ENCODE measurements at regions not wholly inside any gene's neighbourhood (a gene's known extent, or its start where the extent isn't known, plus 50 kb on each side); places are given as distances from the start of the nearest gene placed in this dataset.

- TF ChIP-seq, protein P1, sequence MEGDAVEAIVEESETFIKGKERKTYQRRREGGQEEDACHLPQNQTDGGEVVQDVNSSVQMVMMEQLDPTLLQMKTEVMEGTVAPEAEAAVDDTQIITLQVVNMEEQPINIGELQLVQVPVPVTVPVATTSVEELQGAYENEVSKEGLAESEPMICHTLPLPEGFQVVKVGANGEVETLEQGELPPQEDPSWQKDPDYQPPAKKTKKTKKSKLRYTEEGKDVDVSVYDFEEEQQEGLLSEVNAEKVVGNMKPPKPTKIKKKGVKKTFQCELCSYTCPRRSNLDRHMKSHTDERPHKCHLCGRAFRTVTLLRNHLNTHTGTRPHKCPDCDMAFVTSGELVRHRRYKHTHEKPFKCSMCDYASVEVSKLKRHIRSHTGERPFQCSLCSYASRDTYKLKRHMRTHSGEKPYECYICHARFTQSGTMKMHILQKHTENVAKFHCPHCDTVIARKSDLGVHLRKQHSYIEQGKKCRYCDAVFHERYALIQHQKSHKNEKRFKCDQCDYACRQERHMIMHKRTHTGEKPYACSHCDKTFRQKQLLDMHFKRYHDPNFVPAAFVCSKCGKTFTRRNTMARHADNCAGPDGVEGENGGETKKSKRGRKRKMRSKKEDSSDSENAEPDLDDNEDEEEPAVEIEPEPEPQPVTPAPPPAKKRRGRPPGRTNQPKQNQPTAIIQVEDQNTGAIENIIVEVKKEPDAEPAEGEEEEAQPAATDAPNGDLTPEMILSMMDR (IDR thresholded peaks at IDR 0.05) = no peak
- no peak for TF ChIP-seq POLR2A (IDR thresholded peaks at IDR 0.05)
Observed at GRCh38 chr7:113207441-113207840, 89.1 kb upstream of the SMIM30 start.

Measured in thyroid gland (tissue), 4 donors.